OCI-LY7 (cell line): ENCODE measurements at regions not wholly inside any gene's neighbourhood (a gene's known extent, or its start where the extent isn't known, plus 50 kb on each side); places are given as distances from the start of the nearest gene placed in this dataset.

ENCODE experiments used
- CTCF ChIP-seq: fragments of 200-600 bp; sonication (generic); conservative IDR thresholded peaks from 2 replicates; pipeline ENCODE4 v1.5.1; 2014; ENCODE audit warnings: mild to moderate bottlenecking, antibody characterized with exemption, low read length, moderate library complexity, mixed read lengths
- EZH2phosphoT487 ChIP-seq: fragments of 200-600 bp; sonication (generic); IDR thresholded peaks from 2 replicates; pipeline ENCODE4 v1.6.1; 2018; ENCODE audit warnings: low read depth, borderline replicate concordance, mild to moderate bottlenecking, mixed run types, antibody characterized with exemption, low read length, moderate library complexity, mixed read lengths

GRCh38 chr3:165513715-165514701, 317.8 kb upstream of the SLITRK3 start:
- TF ChIP-seq CTCF (no peak), EZH2phosphoT487 (no peak)
